HT1080 (cell line): ENCODE measurements at regions not wholly inside any gene's neighbourhood (a gene's known extent, or its start where the extent isn't known, plus 50 kb on each side); places are given as distances from the start of the nearest gene placed in this dataset.
"Not testable (repeated sequence)": the region's sequence is repeated elsewhere in the genome, so short reads cannot be mapped to it uniquely, and the experiment has no call there.

Source experiments
- DNase-seq: peaks from one replicate; pipeline ENCODE4 v3.0.0-alpha.2; 2015; ENCODE audit warnings: low read depth

- no peak for DNase-seq
Observed at GRCh38 chr3:112736805-112737566, 96.0 kb upstream of the CCDC80 start.

GRCh38 chr3:112736386-112736785, 95.4 kb upstream of the CCDC80 start:
- DNase-seq, result no peak

GRCh38 chr3:112735926-112736325, 95.0 kb upstream of the CCDC80 start:
- DNase-seq, result no peak

- peak; percentile 88 for DNase-seq
Observed at GRCh38 chr3:112734736-112735350, 93.9 kb upstream of the CCDC80 start.

- DNase-seq, result no peak
Observed at GRCh38 chr3:112734171-112734570, 93.2 kb upstream of the CCDC80 start.

- DNase-seq, result no peak
Observed at GRCh38 chr3:112730210-112730609, 89.3 kb upstream of the CCDC80 start.

GRCh38 chr3:112721231-112721630, 80.3 kb upstream of the CCDC80 start:
- no peak for DNase-seq

GRCh38 chr3:112718967-112719366, 78.0 kb upstream of the CCDC80 start:
- no peak for DNase-seq

- DNase-seq, result no peak
Observed at GRCh38 chr3:112718516-112718915, 77.6 kb upstream of the CCDC80 start.

GRCh38 chr3:112709911-112710310, 69.0 kb upstream of the CCDC80 start:
- DNase-seq, result no peak

GRCh38 chr3:112699436-112699978, 58.6 kb upstream of the CCDC80 start:
- DNase-seq, result peak; percentile 96

GRCh38 chr3:112698442-112698841, 57.5 kb upstream of the CCDC80 start:
- peak; percentile 36 for DNase-seq

- not testable (repeated sequence) for DNase-seq
Observed at GRCh38 chr3:112696244-112696643, 55.3 kb upstream of the CCDC80 start.

GRCh38 chr3:112695377-112696108, 54.6 kb upstream of the CCDC80 start:
- not testable (repeated sequence) for DNase-seq

- DNase-seq, result not testable (repeated sequence)
Observed at GRCh38 chr3:112694906-112695305, 54.0 kb upstream of the CCDC80 start.

- no peak for DNase-seq
Observed at GRCh38 chr3:112693186-112693585, 52.2 kb upstream of the CCDC80 start.
